Neural crest cell (in vitro differentiated cells): ENCODE measurements at regions not wholly inside any gene's neighbourhood (a gene's known extent, or its start where the extent isn't known, plus 50 kb on each side); places are given as distances from the start of the nearest gene placed in this dataset.
"Not testable (repeated sequence)": the region's sequence is repeated elsewhere in the genome, so short reads cannot be mapped to it uniquely, and the experiment has no call there.

Experiments used
- DNase-seq: peaks from one replicate; pipeline ENCODE4 v3.0.0; 2021; ENCODE audit warnings: low read depth, mixed read lengths, low spot score
- H3K27ac Mint-ChIP-seq: one replicate; pipeline ENCODE4 v1.8.0; 2021; ENCODE audit warnings: mild to moderate bottlenecking, mixed read lengths; ENCODE audit not compliant: unreplicated experiment
- H3K27me3 Mint-ChIP-seq: 2 replicates; pipeline ENCODE4 v1.8.0; 2021; ENCODE audit warnings: low read depth, mild to moderate bottlenecking, mixed read lengths
- H3K36me3 Mint-ChIP-seq: 2 replicates; pipeline ENCODE4 v1.8.0; 2021; ENCODE audit warnings: low read depth, mild to moderate bottlenecking, mixed read lengths
- H3K4me1 Mint-ChIP-seq: 2 replicates; pipeline ENCODE4 v1.8.0; 2021; ENCODE audit warnings: mixed read lengths
- H3K4me3 Mint-ChIP-seq: one replicate; pipeline ENCODE4 v1.8.0; 2021; ENCODE audit warnings: mild to moderate bottlenecking, mixed read lengths
- H3K9me3 Mint-ChIP-seq: 2 replicates; pipeline ENCODE4 v1.8.0; 2021; ENCODE audit warnings: mixed read lengths
- TF ChIP-seq, protein P1 (sequence below): fragments of 200-600 bp; sonication (generic); conservative IDR thresholded peaks from 2 replicates; pipeline ENCODE4 v1.5.0; 2021; ENCODE audit warnings: antibody characterized with exemption, mild to moderate bottlenecking

DNA sequence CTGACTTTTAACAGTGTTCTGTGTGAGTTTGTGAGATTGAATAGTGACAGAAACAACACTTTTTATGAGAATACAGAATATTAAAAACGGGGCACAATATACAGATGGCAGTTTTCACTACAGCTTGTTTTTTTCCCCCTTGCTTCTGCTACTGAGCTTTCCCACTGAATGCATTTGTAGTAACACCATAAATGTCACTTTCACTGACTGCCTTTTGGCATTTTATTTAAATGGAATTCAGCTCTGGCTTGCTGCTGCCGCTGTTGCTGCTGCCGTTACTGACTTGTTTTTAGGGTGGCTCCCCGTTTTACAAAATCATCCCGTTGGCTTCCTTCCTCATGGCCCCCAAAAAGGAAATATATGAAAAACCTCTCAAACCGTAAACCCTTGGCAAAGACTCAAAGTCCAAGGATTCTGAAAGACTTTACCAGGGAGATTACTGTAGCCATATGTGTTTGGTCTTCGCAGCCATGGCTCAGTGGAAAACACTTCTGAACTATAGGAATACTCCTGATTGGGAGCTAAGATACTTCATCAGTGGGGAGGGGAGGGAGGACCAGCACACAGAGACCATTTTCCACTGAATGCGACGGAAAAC, 151.0 kb downstream of the NUF2 start:
- Mint-ChIP-seq H3K9me3 (no peaks in the 10 kb centered on the region), H3K4me1 (peaks cover 18% of the 10 kb centered on the region), H3K27ac (no peak overlapping the region), H3K27me3 (no peaks in the 10 kb centered on the region), H3K4me3 (no peak overlapping the region), H3K36me3 (no peaks in the 10 kb centered on the region)
- TF ChIP-seq, protein P1, sequence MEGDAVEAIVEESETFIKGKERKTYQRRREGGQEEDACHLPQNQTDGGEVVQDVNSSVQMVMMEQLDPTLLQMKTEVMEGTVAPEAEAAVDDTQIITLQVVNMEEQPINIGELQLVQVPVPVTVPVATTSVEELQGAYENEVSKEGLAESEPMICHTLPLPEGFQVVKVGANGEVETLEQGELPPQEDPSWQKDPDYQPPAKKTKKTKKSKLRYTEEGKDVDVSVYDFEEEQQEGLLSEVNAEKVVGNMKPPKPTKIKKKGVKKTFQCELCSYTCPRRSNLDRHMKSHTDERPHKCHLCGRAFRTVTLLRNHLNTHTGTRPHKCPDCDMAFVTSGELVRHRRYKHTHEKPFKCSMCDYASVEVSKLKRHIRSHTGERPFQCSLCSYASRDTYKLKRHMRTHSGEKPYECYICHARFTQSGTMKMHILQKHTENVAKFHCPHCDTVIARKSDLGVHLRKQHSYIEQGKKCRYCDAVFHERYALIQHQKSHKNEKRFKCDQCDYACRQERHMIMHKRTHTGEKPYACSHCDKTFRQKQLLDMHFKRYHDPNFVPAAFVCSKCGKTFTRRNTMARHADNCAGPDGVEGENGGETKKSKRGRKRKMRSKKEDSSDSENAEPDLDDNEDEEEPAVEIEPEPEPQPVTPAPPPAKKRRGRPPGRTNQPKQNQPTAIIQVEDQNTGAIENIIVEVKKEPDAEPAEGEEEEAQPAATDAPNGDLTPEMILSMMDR: no peak
- no peak for DNase-seq

DNA sequence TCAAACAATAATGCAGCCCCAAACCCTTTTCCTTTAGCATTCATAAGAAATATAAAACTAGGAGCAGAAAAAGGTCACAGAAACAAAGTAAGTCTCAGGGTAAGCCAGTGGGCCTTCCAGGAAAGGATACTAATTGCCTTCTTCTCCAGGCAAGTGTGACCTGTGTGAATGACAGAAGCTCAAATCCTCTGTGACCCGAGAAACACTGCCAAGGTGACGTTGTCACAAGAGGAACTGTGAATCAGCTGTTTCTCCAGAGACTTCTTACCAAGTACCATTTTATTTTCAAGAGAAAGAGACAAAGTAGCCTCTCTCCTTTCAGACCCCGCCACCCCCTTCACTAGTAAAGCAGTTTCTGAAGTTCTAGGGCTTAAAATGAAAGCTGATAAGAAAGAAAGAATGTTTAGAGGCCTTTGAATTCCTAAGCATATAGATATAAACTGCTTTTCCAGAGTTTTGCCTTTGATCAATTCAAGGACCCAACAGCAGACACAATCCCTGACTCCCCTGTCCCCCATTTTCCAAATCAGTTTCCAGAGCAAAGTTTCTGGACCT, 155.6 kb downstream of the NUF2 start:
- H3K4me1 Mint-ChIP-seq: peaks cover 5% of the 10 kb centered on the region
- TF ChIP-seq, protein P1: no peak
- no peaks in the 10 kb centered on the region for H3K27me3 Mint-ChIP-seq
- H3K9me3 Mint-ChIP-seq: no peaks in the 10 kb centered on the region
- no peak overlapping the region for H3K27ac Mint-ChIP-seq
- H3K4me3 Mint-ChIP-seq: no peak overlapping the region
- H3K36me3 Mint-ChIP-seq: no peaks in the 10 kb centered on the region
- DNase-seq: no peak

DNA sequence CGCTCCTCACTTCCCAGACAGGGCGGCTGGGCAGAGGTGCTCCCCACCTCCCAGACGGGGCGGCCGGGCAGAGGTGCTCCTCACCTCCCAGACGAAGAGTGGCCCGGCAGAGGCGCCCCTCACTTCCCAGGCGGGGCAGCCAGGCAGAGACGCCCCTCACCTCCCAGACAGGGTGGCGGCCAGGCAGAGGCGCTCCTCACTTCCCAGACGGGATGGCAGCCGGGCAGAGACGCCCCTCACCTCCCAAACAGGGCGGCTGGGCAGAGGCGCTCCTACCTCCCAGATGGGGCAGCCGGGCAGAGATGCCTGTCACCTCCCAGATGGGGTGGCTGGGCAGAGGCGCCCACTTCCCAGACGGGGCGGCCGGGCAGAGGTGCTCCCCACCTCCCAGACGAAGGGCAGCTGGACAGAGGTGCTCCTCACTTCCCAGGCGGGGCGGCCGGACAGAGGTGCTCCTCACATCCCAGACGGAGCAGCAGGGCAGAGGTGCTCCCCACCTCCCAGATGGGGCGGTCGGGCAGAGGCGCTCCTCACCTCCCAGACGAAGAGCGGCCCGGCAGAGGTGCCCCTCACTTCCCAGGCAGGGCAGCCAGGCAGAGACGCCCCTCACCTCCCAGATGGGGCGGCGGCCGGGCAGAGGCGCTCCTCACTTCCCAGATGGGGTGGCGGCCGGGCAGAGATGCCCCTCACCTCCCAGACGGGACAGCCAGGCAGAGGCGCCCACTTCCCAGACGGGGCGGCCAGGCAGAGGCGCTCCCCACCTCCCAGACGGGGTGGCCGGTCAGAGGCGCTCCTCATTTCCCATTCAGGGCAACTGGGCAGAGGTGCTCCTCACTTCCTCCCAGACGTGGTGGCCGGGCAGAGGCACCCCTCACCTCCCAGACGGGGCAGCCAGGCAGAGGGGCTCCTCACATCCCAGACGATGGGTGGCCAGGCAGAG, 176.9 kb downstream of the NUF2 start:
- H3K9me3 Mint-ChIP-seq: peaks cover 11% of the 10 kb centered on the region
- not testable (repeated sequence) for H3K4me1 Mint-ChIP-seq, DNase-seq, H3K27me3 Mint-ChIP-seq, H3K27ac Mint-ChIP-seq, H3K4me3 Mint-ChIP-seq, H3K36me3 Mint-ChIP-seq

DNA sequence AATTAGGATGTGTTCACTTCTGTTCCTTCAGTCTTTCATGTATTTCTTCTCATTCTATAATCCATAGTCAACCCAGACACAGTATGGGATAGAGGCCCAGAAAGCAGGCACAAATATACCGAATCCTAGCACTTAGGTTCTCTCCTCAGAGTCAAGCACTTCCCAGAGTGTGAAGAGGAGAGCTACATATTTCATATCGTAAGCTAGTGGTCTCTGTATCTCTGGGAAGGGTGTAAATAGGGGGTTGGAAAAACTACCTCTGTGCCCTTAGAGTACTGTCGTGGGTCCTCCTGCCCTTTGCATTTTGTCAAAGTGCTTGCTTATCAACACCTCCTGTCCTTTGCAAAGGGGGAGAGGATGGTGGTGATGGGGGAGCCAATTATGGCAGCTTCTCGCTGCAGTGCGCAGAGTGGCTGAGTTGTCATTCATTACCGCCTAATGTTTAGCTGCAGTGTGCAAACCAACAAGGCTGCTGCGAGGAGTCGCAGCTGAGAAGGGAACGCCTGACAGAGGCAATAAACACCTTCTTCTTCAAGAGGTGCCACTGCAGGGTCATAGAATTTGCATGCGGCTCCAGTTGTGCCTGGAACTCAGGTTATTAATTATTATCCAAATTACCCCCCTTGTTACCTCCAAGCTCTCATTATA, 182.7 kb downstream of the NUF2 start:
- Mint-ChIP-seq H3K27me3 (no peaks in the 10 kb centered on the region), H3K36me3 (no peaks in the 10 kb centered on the region), H3K27ac (no peak overlapping the region), H3K4me3 (no peak overlapping the region), H3K9me3 (peaks cover 7% of the 10 kb centered on the region), H3K4me1 (peaks cover 6% of the 10 kb centered on the region)
- TF ChIP-seq, protein P1: no peak
- no peak for DNase-seq

DNA sequence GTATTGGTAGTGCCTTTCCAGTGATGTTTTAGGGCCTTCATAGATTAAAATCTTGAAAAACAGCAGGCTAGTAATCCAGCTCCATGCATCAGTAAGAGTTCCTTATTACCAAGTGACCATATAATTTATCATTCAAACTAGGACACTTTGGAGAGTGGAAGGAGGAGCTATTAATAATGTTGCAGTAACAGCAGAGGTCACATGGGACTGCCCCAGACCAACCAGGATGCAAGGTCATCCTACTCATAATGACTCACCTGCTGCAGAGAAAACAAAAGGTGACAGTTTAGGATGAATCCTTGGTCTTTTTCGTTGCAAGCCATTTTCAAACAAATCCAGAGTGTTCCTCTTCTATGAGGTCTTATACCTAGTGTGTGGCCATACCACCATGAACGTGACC, 187.4 kb downstream of the NUF2 start:
- peaks cover 6% of the 10 kb centered on the region for H3K4me1 Mint-ChIP-seq
- H3K4me3 Mint-ChIP-seq: no peak overlapping the region
- H3K27ac Mint-ChIP-seq: no peak overlapping the region
- TF ChIP-seq, protein P1: no peak
- no peaks in the 10 kb centered on the region for H3K27me3 Mint-ChIP-seq
- H3K9me3 Mint-ChIP-seq: peaks cover under 1% of the 10 kb centered on the region
- no peak for DNase-seq
- H3K36me3 Mint-ChIP-seq: no peaks in the 10 kb centered on the region
